Chondrocyte (in vitro differentiated cells): ENCODE measurements at regions not wholly inside any gene's neighbourhood (a gene's known extent, or its start where the extent isn't known, plus 50 kb on each side); places are given as distances from the start of the nearest gene placed in this dataset.

ENCODE experiments used
- DNase-seq: peaks from one replicate; pipeline ENCODE4 v3.0.0; 2021; ENCODE audit warnings: mixed read lengths, low spot score
- H3K27ac Mint-ChIP-seq: one replicate; pipeline ENCODE4 v1.8.0; 2021; ENCODE audit warnings: mild to moderate bottlenecking, moderate library complexity, mixed read lengths; ENCODE audit not compliant: unreplicated experiment
- H3K27me3 Mint-ChIP-seq: 2 replicates; pipeline ENCODE4 v1.8.0; 2021; ENCODE audit warnings: low read depth, mixed read lengths
- H3K36me3 Mint-ChIP-seq: 2 replicates; pipeline ENCODE4 v1.8.0; 2021; ENCODE audit warnings: low read depth, mixed read lengths
- H3K4me1 Mint-ChIP-seq: 2 replicates; pipeline ENCODE4 v1.8.0; 2021; ENCODE audit warnings: low read depth, mild to moderate bottlenecking, mixed read lengths
- H3K4me3 Mint-ChIP-seq: one replicate; pipeline ENCODE4 v1.8.0; 2021; ENCODE audit warnings: mild to moderate bottlenecking, moderate library complexity, mixed read lengths; ENCODE audit not compliant: unreplicated experiment
- H3K9me3 Mint-ChIP-seq: 2 replicates; pipeline ENCODE4 v1.8.0; 2021; ENCODE audit warnings: low read depth, mixed read lengths
- TF ChIP-seq, protein P1 (sequence below): fragments of 200-600 bp; sonication (generic); IDR thresholded peaks from 2 replicates; pipeline ENCODE4 v1.5.0; 2021; ENCODE audit warnings: antibody characterized with exemption, mild to moderate bottlenecking, moderate library complexity

DNA sequence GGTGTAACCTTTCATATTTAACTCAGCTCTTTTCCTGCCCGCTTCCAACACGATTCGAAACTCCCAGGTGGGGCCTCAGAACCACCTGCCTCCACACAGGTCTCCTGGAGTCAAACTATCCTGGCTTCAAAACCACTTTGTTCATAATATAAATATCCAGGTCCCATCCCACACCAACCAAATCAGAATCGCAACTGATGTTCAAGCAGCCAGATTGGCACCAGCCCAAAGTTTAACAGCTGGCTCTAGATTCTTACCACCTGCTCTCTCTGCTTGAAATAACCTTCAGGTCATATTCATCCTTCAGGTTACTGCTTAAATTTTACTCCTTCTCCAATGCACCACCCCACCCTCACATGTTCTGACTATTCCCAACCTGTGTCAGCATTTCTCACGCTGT is 231.4 kb upstream of the TRPM3 start:
- no peaks in the 10 kb centered on the region for H3K27me3 Mint-ChIP-seq
- no peak overlapping the region for H3K4me3 Mint-ChIP-seq
- no peaks in the 10 kb centered on the region for H3K4me1 Mint-ChIP-seq
- H3K27ac Mint-ChIP-seq = no peak overlapping the region
- no peak for DNase-seq
- TF ChIP-seq, protein P1, sequence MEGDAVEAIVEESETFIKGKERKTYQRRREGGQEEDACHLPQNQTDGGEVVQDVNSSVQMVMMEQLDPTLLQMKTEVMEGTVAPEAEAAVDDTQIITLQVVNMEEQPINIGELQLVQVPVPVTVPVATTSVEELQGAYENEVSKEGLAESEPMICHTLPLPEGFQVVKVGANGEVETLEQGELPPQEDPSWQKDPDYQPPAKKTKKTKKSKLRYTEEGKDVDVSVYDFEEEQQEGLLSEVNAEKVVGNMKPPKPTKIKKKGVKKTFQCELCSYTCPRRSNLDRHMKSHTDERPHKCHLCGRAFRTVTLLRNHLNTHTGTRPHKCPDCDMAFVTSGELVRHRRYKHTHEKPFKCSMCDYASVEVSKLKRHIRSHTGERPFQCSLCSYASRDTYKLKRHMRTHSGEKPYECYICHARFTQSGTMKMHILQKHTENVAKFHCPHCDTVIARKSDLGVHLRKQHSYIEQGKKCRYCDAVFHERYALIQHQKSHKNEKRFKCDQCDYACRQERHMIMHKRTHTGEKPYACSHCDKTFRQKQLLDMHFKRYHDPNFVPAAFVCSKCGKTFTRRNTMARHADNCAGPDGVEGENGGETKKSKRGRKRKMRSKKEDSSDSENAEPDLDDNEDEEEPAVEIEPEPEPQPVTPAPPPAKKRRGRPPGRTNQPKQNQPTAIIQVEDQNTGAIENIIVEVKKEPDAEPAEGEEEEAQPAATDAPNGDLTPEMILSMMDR = no peak
- no peaks in the 10 kb centered on the region for H3K9me3 Mint-ChIP-seq
- H3K36me3 Mint-ChIP-seq = no peaks in the 10 kb centered on the region

DNA sequence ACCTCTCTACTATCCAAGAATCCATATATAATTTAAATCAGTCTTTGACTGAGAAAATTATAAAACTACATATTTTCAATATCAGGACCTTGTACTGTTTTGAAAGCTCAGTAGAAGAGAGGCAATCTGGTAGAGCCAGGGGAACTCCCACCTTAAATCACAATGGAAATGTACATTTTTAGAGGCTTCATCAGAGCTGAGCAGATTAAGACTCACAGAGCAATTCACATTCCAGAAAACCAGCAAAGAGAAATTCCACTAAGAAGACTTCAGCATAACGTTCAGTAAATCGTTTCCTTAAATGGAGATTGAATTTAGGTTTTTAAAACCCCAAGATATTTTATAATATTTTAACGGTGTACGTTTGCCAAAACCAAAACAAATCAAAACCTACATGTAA is 227.8 kb upstream of the TRPM3 start:
- DNase-seq = no peak
- no peaks in the 10 kb centered on the region for H3K27me3 Mint-ChIP-seq
- H3K36me3 Mint-ChIP-seq = no peaks in the 10 kb centered on the region
- no peak overlapping the region for H3K27ac Mint-ChIP-seq
- no peaks in the 10 kb centered on the region for H3K4me1 Mint-ChIP-seq
- peaks cover 3% of the 10 kb centered on the region for H3K9me3 Mint-ChIP-seq
- no peak overlapping the region for H3K4me3 Mint-ChIP-seq
- TF ChIP-seq, protein P1 = no peak

DNA sequence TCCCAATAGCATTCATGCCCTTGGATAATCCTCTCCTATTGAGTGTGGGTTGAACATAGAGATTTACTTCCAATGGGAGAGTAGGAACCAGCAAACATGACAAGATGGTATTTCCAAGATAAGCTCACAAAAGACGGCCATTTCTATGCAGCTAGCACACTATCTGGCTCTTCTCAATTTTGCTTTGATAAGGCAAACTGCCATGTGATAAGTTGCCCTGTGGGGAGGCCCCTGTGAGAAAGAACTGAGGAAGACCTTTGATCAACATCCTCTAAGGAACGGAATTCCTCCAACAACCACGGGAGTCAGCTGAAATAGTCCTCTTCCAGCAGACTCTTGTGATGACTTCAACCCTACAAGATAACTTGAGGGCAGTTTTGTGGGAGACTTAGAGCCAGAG is 211.9 kb upstream of the TRPM3 start:
- Mint-ChIP-seq H3K9me3 (peaks cover 9% of the 10 kb centered on the region), H3K36me3 (no peaks in the 10 kb centered on the region), H3K27me3 (peaks cover 4% of the 10 kb centered on the region), H3K27ac (no peak overlapping the region), H3K4me3 (no peak overlapping the region), H3K4me1 (no peaks in the 10 kb centered on the region)
- DNase-seq = no peak
- TF ChIP-seq, protein P1 = no peak

- Mint-ChIP-seq H3K36me3 (no peaks in the 10 kb centered on the region), H3K4me3 (no peak overlapping the region), H3K27me3 (peaks cover 2% of the 10 kb centered on the region), H3K4me1 (no peaks in the 10 kb centered on the region), H3K27ac (no peak overlapping the region), H3K9me3 (peaks cover 3% of the 10 kb centered on the region)
- DNase-seq = no peak
- TF ChIP-seq, protein P1 = no peak
Observed at GRCh38 chr9:71331603-71332002, 210.2 kb upstream of the TRPM3 start.

DNA sequence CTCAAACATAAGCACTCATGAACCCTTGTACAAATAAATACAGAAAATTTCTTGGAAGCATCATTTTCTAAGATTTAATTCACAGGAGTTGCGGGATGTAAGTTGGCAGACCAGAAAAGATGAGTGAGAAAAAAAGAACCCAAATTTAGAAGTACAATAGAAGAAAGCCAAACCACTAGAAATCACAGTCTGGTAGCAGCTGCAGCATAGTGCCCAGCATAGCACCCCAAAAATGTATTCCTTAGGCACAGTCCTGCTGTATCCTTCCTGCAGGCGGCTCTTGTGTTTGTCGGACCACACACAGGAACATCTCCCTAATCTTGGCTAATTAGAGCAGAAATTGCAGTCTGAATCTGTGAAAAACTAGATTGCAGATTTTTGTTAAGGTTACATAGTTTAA is 208.5 kb upstream of the TRPM3 start:
- TF ChIP-seq, protein P1 = no peak
- no peak overlapping the region for H3K27ac Mint-ChIP-seq
- peaks cover 7% of the 10 kb centered on the region for H3K27me3 Mint-ChIP-seq
- no peaks in the 10 kb centered on the region for H3K4me1 Mint-ChIP-seq
- no peak overlapping the region for H3K4me3 Mint-ChIP-seq
- H3K36me3 Mint-ChIP-seq = no peaks in the 10 kb centered on the region
- no peak for DNase-seq
- H3K9me3 Mint-ChIP-seq = no peaks in the 10 kb centered on the region
